Stimulated activated CD8-positive, alpha-beta memory T cell treated with anti-CD3 and anti-CD28 coated beads, Interleukin-12 subunit alpha, Interleukin-12 subunit beta, amount 100 ng/mL, for 1 hour (primary cell): ENCODE measurements at regions not wholly inside any gene's neighbourhood (a gene's known extent, or its start where the extent isn't known, plus 50 kb on each side); places are given as distances from the start of the nearest gene placed in this dataset.

Source experiments
- DNase-seq: peaks from one replicate; pipeline ENCODE4 v3.0.0-alpha.2; 2020; ENCODE audit warnings: low read depth

DNA sequence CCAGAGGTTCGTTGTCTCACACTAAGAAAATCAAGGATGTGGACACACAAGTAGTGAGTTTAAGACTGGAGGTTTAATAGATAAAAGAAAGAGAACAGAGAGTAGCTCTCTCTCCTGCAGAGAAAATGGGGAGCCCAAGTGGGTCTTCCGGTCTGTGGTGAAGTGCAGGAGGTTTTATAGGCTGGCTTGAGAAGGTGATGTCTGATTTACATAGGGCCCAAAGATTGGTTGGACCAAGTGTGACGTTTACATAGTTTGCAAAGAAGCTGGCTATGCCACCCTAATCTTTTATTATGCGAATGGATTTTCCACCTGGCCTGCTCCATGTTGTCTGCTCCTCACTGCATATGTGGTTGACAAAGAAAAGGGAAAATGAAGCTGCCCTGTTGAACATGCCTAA, 430.4 kb upstream of the TRIB2 start:
- DNase-seq: no peak

DNA sequence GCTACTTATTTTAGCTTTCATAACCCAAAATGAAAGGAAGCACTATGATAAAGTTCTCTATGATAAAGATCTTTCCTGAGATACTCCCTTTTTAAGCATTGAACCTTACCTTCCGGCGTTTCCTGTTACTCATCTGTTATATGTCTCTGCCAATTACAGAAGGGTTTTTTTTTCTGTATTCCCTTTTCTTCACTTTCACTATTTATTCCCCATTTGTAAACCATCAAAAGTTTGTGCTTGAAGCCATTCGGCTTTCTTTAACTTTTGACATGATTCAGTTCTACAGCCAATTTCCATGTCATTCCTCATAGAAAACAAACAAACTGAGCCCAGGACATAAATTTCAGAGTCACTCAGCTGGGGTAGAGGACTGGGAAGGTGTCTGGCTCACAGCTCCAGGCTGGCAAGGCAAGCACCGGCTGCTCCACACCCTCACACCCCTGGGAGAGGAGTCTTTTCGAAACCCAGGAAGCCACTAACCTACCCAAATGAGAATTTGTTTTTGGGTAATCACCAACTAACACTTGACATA, 429.4 kb upstream of the TRIB2 start:
- no peak for DNase-seq

GRCh38 chr2:12288048-12288447, 428.7 kb upstream of the TRIB2 start:
- no peak for DNase-seq

DNA sequence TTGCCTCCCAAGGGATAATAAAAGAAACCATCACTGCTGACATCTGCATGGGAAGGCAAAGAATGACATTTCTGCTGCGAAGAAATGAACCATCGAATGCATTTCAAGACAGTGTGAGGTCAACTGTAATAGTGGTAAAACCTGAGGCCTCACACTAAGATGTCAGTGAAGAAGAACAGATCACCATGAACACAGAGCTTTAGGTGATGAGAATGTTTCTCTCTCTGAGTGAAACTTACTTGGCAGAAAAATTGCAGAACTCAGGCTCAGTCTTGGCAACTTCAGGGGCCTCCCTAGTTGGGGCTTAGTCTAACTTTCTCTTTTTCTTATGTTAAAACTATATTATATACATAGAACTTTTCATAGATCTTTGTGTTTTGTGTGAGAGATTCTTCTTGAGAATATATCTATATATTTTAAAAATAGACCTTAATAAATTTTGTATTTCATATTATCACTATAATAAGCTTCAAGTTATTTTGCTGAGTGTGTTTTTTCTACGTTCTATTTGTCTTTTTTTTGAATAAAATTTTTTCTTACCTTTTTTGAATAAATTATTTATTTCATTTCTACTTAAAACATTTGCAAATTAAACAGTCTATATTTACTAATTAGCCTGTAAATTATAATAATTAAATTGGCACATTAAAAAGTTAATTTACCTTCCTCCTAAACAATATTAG, 427.5 kb upstream of the TRIB2 start:
- DNase-seq: no peak

DNA sequence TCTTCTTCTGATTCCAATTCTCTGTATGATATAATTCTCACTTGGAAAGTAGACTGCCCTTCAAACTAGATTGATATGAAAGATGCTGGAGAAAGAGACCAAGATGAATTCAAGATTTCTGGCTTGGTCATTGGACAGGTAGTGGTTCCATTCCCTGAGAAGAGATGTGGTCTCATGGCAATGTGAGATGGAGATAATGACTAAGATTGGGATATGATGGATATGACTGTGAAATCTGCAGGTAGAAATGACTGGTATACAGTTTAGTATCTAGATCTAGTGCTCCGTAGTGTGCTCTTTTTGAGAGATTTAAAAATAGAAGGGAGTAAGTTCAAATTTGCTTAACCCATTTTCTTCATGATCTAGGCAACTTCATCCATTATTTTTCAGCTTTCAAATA, 425.4 kb upstream of the TRIB2 start:
- no peak for DNase-seq

- no peak for DNase-seq
These were observed 422.9 kb upstream of the TRIB2 start for GRCh38 chr2:12293874-12294273.

DNA sequence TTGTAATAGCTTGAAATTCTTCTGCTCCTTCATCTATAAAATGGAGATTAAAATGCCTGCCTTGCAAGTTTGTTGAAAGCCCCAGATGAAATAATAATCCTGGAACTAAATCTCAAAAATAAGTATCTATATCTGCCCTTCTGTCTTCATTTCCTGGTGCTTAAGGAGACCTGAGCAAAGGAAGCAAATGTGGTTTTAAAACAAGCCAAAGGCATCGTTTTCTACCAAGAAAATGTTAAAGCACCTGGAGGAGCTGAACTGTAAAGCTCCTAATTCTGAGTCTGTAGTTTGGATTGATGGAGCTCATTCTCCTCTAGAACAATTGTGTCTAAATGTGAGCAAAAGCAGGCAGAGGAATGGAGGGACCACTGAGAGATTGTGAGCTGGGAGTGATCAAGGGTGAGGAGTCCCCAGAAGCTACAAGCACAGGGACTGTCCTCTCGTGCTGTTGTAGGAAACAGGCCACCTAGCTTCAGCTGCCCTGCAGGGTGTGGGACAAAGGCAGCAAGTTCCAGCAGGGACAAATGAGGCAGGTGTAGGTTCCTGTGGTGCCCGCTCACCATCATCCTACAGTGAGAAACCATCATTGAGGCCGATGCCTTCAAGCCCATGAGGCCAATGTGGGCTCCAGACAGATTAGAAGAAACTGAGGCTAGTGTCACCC, 420.7 kb upstream of the TRIB2 start:
- DNase-seq: no peak

DNA sequence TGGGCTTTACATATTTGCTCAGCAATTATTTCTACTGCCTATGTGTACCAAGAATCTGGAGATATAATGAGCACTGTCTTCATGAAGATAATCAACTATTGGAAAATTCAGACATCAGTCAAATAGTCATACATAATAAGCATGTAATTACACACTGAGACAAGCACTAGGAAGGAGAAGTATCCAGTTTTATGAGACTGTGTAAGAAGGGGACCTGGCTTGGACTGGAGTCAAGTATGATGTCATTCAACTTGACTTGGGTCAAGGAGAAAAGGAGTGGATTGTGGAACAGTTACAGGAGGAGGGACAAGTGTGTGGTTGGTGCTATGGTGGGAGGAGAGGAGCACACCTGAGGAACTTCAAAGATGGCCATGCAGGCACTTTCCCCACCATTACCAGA, 419.8 kb upstream of the TRIB2 start:
- DNase-seq: no peak

GRCh38 chr2:12298352-12298751, 418.4 kb upstream of the TRIB2 start:
- no peak for DNase-seq

DNA sequence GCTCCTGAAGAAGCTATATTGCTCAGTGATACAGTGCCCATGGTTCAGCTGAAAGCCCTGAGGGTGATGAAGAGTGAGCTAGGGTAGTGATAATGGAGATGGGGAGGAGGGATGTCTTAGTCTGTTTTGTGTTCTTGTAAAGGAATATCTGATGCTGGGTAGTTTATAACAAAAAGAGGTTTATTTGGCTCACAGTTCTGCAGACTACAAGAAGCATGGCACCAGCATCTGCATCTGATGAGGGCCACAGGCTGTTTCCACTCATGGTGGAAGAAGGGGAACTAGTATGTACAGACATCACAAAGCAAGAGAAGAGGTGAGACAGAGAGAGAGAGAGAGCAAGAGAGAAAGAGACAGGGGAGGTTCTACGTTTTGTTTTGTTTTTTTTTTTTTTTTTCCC, 417.3 kb upstream of the TRIB2 start:
- DNase-seq: no peak

GRCh38 chr2:12300019-12300602, 416.6 kb upstream of the TRIB2 start:
- no peak for DNase-seq

DNA sequence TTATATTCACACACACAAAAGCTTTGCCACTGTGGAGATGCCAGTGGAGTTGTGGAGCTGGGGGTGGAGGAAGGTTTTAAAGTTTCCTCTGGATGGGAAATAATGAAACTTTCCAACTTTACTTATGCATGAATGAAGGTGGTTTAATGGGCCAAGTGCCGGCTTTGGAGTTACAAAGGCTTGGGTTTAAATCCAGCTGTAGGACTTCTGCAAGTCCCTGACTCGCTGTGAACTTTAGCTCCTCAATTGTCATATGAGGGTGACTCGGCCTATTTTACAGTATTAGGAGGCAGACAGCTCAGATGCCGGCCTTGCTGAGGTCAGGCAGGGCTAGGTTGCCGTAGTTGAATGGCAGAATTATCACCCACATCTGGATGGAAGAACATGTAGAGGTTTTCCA, 415.8 kb upstream of the TRIB2 start:
- no peak for DNase-seq

DNA sequence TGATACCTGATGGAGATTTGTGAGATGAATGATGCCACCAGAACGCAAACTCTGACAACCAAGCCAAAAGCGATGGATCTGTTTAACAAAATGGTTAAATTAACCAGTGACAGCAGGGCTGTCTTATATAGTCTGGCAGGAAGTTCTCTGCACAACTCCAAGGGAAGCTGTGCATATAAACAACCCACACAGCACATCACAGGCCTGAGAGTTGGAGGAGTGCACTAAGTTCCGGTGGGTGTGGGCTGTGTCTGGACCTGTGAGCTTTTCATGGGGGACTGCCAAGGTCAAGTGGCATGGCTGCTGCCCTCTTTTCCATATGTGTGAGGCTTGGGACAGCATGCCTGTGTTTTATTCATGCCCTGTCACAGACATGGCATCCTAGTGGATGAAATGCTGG, 414.6 kb upstream of the TRIB2 start:
- no peak for DNase-seq

- DNase-seq: no peak
These were observed 414.0 kb upstream of the TRIB2 start for GRCh38 chr2:12302691-12303090.

DNA sequence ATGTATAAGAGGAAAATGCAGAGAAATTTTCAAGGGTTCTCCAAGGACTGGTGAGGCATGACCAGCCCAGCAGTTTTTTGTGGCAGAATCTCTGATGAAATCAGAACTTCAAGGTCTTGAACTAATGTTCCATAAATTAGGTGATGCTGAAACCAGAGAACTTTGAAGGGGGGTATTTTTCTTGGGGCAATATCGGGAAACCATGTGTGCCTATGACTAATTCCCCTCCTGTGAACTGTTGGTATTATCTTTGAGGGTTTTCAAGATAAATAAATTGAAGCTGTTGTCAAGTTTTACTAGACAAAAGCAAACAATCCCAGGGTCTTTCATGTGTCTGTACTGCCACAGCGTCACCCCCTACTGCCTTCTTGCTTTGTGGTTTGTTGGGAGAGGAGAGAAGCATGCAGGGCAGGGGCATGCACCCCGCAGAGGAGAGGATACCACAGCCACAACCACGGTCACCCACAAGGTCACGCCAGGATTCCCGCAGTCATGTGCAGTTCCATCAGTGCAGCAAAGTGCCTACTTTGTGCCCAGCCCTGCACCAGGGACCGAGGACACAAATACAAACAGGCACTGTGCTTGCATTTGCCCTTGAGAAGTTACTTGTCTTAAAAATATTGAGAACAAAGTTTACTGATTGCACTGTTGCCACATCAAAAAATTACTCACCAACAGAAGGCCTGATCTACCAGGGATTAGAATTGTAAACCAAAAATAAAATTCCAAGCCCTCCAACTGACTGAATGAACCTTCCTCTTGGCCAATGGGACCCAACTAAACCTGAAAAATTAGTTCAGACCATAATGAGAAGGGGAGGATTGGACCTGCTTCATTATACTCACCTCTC, 413.3 kb upstream of the TRIB2 start:
- no peak for DNase-seq

DNA sequence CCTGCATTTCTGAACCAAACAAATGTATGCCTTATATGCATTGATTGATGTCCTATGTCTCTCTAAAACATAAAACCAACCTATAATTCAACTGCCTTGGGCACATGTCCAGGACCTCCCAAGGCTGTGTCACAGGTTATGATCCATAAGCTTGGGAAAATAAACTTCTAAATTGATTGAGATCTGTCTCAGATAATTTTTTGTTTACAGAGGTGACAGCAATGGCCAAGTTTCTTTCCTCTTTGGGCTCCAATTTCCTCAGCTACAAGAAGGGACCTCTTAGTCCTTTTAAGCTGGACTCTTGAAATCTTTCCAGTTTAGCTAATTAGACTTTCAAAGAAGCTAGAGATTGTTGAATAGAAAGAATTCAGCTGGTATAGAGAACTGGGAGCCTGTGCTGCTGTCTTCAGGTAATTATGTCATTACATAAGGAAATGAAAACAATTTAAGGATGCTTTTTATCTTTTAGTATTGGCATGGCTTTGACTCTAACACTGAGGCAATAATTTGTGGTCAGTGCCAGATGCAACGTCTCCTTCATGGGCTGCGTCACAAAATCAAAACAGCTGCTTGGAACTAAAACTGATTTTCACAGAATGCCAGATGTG, 412.1 kb upstream of the TRIB2 start:
- no peak for DNase-seq

- DNase-seq: no peak
These were observed 410.8 kb upstream of the TRIB2 start for GRCh38 chr2:12305931-12306330.

GRCh38 chr2:12310399-12310798, 406.3 kb upstream of the TRIB2 start:
- DNase-seq: no peak

- DNase-seq: no peak
These were observed 403.1 kb upstream of the TRIB2 start for GRCh38 chr2:12313445-12314126.

- no peak for DNase-seq
These were observed 402.5 kb upstream of the TRIB2 start for GRCh38 chr2:12314127-12314760.

GRCh38 chr2:12315224-12315623, 401.5 kb upstream of the TRIB2 start:
- DNase-seq: no peak
